ENCODE measurements at regions not wholly inside any gene's neighbourhood (a gene's known extent, or its start where the extent isn't known, plus 50 kb on each side); places are given as distances from the start of the nearest gene placed in this dataset.
"Not testable (repeated sequence)": the region's sequence is repeated elsewhere in the genome, so short reads cannot be mapped to it uniquely, and the experiment has no call there.

GRCh38 chr16:16933861-16934260 is 536.9 kb downstream of the XYLT1 start:
- Mint-ChIP-seq H3K4me3 (ENCODE audit: low read depth, unreplicated experiment) (no peak overlapping the region), H3K9me3 (ENCODE audit: low read depth, unreplicated experiment) (peaks cover 4% of the 10 kb centered on the region), H3K4me1 (ENCODE audit: low read depth, unreplicated experiment) (no peaks in the 10 kb centered on the region), H3K27ac (ENCODE audit: unreplicated experiment) (no peak overlapping the region), H3K27me3 (ENCODE audit: unreplicated experiment) (no peaks in the 10 kb centered on the region), H3K36me3 (ENCODE audit: insufficient read depth, unreplicated experiment) (no peaks in the 10 kb centered on the region)
- CTCF ChIA-PET: no interaction called here
- no peak for DNase-seq
- BruUV-seq (replicated peaks): no TSS peak
- intact Hi-C loops (cut with micrococcal nuclease; ENCODE audit: unreplicated experiment): no loop called here
- TF ChIP-seq, protein P1, sequence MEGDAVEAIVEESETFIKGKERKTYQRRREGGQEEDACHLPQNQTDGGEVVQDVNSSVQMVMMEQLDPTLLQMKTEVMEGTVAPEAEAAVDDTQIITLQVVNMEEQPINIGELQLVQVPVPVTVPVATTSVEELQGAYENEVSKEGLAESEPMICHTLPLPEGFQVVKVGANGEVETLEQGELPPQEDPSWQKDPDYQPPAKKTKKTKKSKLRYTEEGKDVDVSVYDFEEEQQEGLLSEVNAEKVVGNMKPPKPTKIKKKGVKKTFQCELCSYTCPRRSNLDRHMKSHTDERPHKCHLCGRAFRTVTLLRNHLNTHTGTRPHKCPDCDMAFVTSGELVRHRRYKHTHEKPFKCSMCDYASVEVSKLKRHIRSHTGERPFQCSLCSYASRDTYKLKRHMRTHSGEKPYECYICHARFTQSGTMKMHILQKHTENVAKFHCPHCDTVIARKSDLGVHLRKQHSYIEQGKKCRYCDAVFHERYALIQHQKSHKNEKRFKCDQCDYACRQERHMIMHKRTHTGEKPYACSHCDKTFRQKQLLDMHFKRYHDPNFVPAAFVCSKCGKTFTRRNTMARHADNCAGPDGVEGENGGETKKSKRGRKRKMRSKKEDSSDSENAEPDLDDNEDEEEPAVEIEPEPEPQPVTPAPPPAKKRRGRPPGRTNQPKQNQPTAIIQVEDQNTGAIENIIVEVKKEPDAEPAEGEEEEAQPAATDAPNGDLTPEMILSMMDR (IDR thresholded peaks at IDR 0.05; ENCODE audit: unreplicated experiment): no peak

- H3K36me3 Mint-ChIP-seq (ENCODE audit: insufficient read depth, unreplicated experiment): no peaks in the 10 kb centered on the region
- no peak for DNase-seq
- H3K4me1 Mint-ChIP-seq (ENCODE audit: low read depth, unreplicated experiment): no peaks in the 10 kb centered on the region
- no TSS peak for BruUV-seq (replicated peaks)
- CTCF ChIA-PET: no interaction called here
- H3K9me3 Mint-ChIP-seq (ENCODE audit: low read depth, unreplicated experiment): peaks cover 4% of the 10 kb centered on the region
- H3K4me3 Mint-ChIP-seq (ENCODE audit: low read depth, unreplicated experiment): no peak overlapping the region
- H3K27me3 Mint-ChIP-seq (ENCODE audit: unreplicated experiment): no peaks in the 10 kb centered on the region
- TF ChIP-seq, protein P1 (IDR thresholded peaks at IDR 0.05; ENCODE audit: unreplicated experiment): no peak
- H3K27ac Mint-ChIP-seq (ENCODE audit: unreplicated experiment): no peak overlapping the region
- intact Hi-C loops (cut with micrococcal nuclease; ENCODE audit: unreplicated experiment): no loop called here
These were observed 536.1 kb downstream of the XYLT1 start for GRCh38 chr16:16934660-16935059.

- H3K27me3 Mint-ChIP-seq (ENCODE audit: unreplicated experiment); H3K4me1 Mint-ChIP-seq (ENCODE audit: low read depth, unreplicated experiment); H3K4me3 Mint-ChIP-seq (ENCODE audit: low read depth, unreplicated experiment); H3K36me3 Mint-ChIP-seq (ENCODE audit: insufficient read depth, unreplicated experiment); BruUV-seq (replicated peaks); H3K27ac Mint-ChIP-seq (ENCODE audit: unreplicated experiment); CTCF ChIA-PET; DNase-seq; intact Hi-C loops (cut with micrococcal nuclease; ENCODE audit: unreplicated experiment); H3K9me3 Mint-ChIP-seq (ENCODE audit: low read depth, unreplicated experiment): not testable (repeated sequence)
These were observed 534.9 kb downstream of the XYLT1 start for GRCh38 chr16:16935909-16936308.

DNA sequence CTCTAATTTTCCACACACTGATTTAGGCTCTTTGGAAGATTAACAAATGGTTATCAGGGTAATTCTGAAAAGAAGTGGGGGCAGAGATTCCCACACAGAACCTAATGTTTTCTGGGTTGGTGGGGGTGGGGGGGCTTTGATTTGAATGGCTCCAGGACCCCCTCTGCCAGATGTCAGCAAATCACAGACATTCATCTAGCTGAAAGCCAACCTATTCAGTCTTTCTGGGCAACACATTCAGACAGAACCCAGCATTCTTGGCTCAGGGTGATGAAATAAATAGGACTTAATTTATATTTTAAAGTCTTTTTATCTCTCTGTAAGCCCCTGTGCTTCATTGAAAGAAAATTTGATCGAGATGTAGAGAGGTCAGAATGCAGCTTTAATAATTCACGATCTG is 533.2 kb downstream of the XYLT1 start:
- Mint-ChIP-seq H3K27ac (ENCODE audit: unreplicated experiment) (no peak overlapping the region), H3K36me3 (ENCODE audit: insufficient read depth, unreplicated experiment) (no peaks in the 10 kb centered on the region), H3K4me3 (ENCODE audit: low read depth, unreplicated experiment) (no peak overlapping the region), H3K4me1 (ENCODE audit: low read depth, unreplicated experiment) (no peaks in the 10 kb centered on the region), H3K9me3 (ENCODE audit: low read depth, unreplicated experiment) (peaks cover 9% of the 10 kb centered on the region), H3K27me3 (ENCODE audit: unreplicated experiment) (no peaks in the 10 kb centered on the region)
- intact Hi-C loops (cut with micrococcal nuclease; ENCODE audit: unreplicated experiment): no loop called here
- BruUV-seq (replicated peaks): no TSS peak
- CTCF ChIA-PET: no interaction called here
- TF ChIP-seq, protein P1 (IDR thresholded peaks at IDR 0.05; ENCODE audit: unreplicated experiment): no peak
- DNase-seq: no peak

DNA sequence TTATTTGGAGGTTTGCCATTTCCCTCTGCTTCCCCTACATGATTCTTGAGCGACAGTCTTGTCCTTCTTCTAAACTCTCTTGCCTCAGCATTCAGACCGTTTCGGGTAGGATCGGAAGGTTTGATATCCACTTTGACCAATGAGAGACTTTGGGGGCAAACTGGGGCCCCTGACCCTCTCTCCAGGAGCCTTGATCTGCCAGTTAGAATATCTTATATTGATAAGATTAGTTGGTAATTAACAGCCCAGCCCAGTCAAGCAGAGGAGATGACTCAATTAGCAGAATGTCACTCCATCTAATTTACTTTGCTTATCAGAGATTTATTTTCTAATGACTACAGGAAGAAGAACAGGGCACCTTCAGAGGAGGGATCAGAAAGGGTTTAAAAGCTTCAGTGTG is 532.8 kb downstream of the XYLT1 start:
- Mint-ChIP-seq H3K4me1 (ENCODE audit: low read depth, unreplicated experiment) (no peaks in the 10 kb centered on the region), H3K4me3 (ENCODE audit: low read depth, unreplicated experiment) (no peak overlapping the region), H3K36me3 (ENCODE audit: insufficient read depth, unreplicated experiment) (no peaks in the 10 kb centered on the region), H3K27ac (ENCODE audit: unreplicated experiment) (no peak overlapping the region), H3K9me3 (ENCODE audit: low read depth, unreplicated experiment) (peaks cover 9% of the 10 kb centered on the region), H3K27me3 (ENCODE audit: unreplicated experiment) (no peaks in the 10 kb centered on the region)
- intact Hi-C loops (cut with micrococcal nuclease; ENCODE audit: unreplicated experiment): no loop called here
- CTCF ChIA-PET: no interaction called here
- TF ChIP-seq, protein P1 (IDR thresholded peaks at IDR 0.05; ENCODE audit: unreplicated experiment): no peak
- BruUV-seq (replicated peaks): no TSS peak
- no peak for DNase-seq
